SK-N-SH (cell line): ENCODE measurements at regions not wholly inside any gene's neighbourhood (a gene's known extent, or its start where the extent isn't known, plus 50 kb on each side); places are given as distances from the start of the nearest gene placed in this dataset.

Experiments
- CHD2 ChIP-seq: fragments of 150-350 bp; IDR thresholded peaks from 2 replicates; pipeline ENCODE4 v1.6.1; 2018; ENCODE audit warnings: low read length; ENCODE audit not compliant: partially characterized antibody
- EZH2phosphoT487 ChIP-seq: fragments of 200-600 bp; sonication (generic); IDR thresholded peaks from 2 replicates; pipeline ENCODE4 v1.6.1; 2017; ENCODE audit warnings: low read depth, mixed run types, mild to moderate bottlenecking, antibody characterized with exemption, moderate library complexity, borderline replicate concordance
- POLR2AphosphoS5 ChIP-seq: IDR thresholded peaks from 2 replicates; pipeline ENCODE4 v1.6.1; 2012; ENCODE audit warnings: low read depth, low read length
- TEAD4 ChIP-seq: IDR thresholded peaks from 2 replicates; pipeline ENCODE4 v1.4.0; 2012; ENCODE audit warnings: mild to moderate bottlenecking, borderline replicate concordance; ENCODE audit not compliant: insufficient read depth
- TF ChIP-seq, protein P1 (sequence below): fragments of 200-600 bp; sonication (generic); IDR thresholded peaks from 2 replicates; pipeline ENCODE4 v1.6.1; 2017; ENCODE audit warnings: antibody characterized with exemption, mild to moderate bottlenecking, moderate library complexity

DNA sequence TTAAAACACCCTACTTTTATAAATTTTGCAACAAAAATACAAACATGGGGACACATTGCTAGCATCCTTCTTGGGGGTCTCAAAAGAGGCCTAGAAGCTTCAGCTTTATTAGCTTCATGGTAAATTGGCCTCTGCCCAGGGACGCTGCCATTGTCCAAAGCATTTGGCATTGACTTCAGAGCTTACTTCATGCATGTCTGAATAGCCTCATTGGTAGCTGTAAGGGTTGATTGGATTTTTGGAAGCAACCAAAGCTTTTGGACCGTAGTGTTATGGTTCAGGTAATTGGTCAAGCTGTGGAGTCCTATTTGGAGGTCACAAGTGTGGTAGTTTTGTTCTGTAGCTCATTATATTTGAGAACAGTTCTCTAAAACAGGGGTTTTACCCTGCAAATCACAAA is 411.7 kb upstream of the SLC24A2 start:
- TF ChIP-seq, protein P1, sequence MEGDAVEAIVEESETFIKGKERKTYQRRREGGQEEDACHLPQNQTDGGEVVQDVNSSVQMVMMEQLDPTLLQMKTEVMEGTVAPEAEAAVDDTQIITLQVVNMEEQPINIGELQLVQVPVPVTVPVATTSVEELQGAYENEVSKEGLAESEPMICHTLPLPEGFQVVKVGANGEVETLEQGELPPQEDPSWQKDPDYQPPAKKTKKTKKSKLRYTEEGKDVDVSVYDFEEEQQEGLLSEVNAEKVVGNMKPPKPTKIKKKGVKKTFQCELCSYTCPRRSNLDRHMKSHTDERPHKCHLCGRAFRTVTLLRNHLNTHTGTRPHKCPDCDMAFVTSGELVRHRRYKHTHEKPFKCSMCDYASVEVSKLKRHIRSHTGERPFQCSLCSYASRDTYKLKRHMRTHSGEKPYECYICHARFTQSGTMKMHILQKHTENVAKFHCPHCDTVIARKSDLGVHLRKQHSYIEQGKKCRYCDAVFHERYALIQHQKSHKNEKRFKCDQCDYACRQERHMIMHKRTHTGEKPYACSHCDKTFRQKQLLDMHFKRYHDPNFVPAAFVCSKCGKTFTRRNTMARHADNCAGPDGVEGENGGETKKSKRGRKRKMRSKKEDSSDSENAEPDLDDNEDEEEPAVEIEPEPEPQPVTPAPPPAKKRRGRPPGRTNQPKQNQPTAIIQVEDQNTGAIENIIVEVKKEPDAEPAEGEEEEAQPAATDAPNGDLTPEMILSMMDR = no peak
- TF ChIP-seq EZH2phosphoT487 (no peak), CHD2 (no peak), POLR2AphosphoS5 (no peak), TEAD4 (no peak)
